Nephron (organoid): ENCODE measurements at regions not wholly inside any gene's neighbourhood (a gene's known extent, or its start where the extent isn't known, plus 50 kb on each side); places are given as distances from the start of the nearest gene placed in this dataset.
"Not testable (repeated sequence)": the region's sequence is repeated elsewhere in the genome, so short reads cannot be mapped to it uniquely, and the experiment has no call there.

ENCODE experiments used
- H3K27ac Mint-ChIP-seq, 3 experiments: 2 replicates each; pipeline ENCODE4 v1.8.0; 2020; ENCODE audit warnings: mixed read lengths in 3 of 3, mild to moderate bottlenecking in 2 of 3, moderate library complexity in 1 of 3
- H3K27me3 Mint-ChIP-seq: 2 replicates; pipeline ENCODE4 v1.8.0; 2021; ENCODE audit warnings: low read depth, mild to moderate bottlenecking, moderate library complexity, mixed read lengths
- H3K36me3 Mint-ChIP-seq: 2 replicates; pipeline ENCODE4 v1.8.0; 2020; ENCODE audit warnings: low read depth, mixed read lengths
- H3K4me1 Mint-ChIP-seq: 2 replicates; pipeline ENCODE4 v1.8.0; 2020; ENCODE audit warnings: mixed read lengths
- H3K4me3 Mint-ChIP-seq, 3 experiments: 2 replicates each; pipeline ENCODE4 v1.8.0; 2020; ENCODE audit warnings: mild to moderate bottlenecking in 3 of 3, mixed read lengths in 3 of 3, moderate library complexity in 2 of 3
- H3K9me3 Mint-ChIP-seq: 2 replicates; pipeline ENCODE4 v1.8.0; 2020; ENCODE audit warnings: mixed read lengths
- CTCF ChIP-seq, 3 experiments: fragments of 200-600 bp; sonication (generic); IDR thresholded peaks; one replicate each; pipeline ENCODE4 v1.5.0; 2021; ENCODE audit warnings: antibody characterized with exemption in 3 of 3; ENCODE audit not compliant: unreplicated experiment in 3 of 3

DNA sequence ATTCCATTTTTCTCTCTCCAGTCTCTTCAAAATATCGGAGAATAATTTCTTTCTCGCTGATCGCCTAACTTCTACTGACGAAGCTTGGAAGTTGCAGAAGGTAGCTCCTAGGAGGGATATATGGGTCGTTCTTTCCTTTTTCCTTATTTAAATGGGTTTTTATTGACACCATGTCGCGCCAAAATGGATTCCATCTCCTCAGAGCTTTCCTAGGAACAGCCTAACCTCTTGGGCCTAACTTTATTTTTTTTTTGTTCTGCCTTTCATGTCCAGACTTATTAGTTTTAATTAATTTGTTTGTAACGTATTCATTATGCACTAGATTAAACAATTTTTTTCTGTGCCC, 92.0 kb upstream of the XIST start:
- peaks cover 39% of the 10 kb centered on the region for H3K36me3 Mint-ChIP-seq
- no peak for TF ChIP-seq CTCF (IDR thresholded peaks at IDR 0.05; ENCODE audit: unreplicated experiment in 3 of 3)
- peaks cover 17% of the 10 kb centered on the region for H3K4me1 Mint-ChIP-seq
- H3K27me3 Mint-ChIP-seq, result no peaks in the 10 kb centered on the region
- peak overlapping the region; percentile 90 to 94 (median 92) for H3K4me3 Mint-ChIP-seq
- H3K9me3 Mint-ChIP-seq, result no peaks in the 10 kb centered on the region
- peak overlapping the region; percentile 92 to 97 (median 95) for H3K27ac Mint-ChIP-seq

DNA sequence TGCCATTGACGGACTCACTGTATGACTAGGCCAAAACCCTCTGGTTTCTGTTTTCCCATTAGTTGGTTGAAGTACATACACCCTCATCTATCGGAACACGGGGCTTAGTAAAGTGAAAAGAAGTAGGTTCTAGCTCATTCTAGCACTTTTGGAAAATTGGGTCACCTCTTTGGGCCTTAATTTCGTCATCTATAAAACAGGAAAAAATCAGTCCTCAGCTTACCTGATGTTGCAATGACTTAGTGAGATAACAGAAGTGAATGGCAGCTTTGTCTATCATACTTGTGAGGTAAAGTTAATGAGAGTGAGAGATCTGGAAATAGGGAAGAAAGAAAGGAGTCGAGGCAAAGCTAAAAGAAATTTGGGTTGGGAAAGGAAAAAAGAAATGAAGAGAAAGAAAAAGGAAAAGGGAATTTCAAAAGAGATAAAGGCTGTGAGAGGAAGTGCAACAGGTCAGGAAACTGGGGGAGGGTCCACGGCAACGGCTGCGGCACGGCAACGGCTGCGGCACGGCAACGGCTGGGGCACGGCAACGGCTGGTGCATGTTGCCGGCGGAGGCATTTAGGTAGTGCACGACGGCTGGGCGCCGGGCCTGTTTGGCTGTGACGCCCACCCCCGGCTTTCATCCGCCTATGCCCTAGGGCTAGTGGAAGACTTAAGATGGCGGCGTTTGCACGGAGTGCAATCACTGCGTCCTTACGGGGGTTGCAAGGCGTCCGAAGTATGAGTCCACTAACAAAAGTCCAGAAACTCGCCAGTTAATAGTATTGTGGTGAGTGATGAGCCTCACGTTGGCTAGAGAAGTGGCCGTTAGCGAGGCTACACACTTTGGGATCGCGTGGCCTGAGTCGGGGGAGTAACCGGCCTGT, 91.4 kb upstream of the XIST start:
- no peaks in the 10 kb centered on the region for H3K9me3 Mint-ChIP-seq
- peaks cover 17% of the 10 kb centered on the region for H3K4me1 Mint-ChIP-seq
- no peaks in the 10 kb centered on the region for H3K27me3 Mint-ChIP-seq
- no peak for TF ChIP-seq CTCF (IDR thresholded peaks at IDR 0.05; ENCODE audit: unreplicated experiment in 3 of 3)
- H3K36me3 Mint-ChIP-seq, result peaks cover 33% of the 10 kb centered on the region
- peak overlapping the region; percentile 92 to 97 (median 95) for H3K27ac Mint-ChIP-seq
- H3K4me3 Mint-ChIP-seq, result peak overlapping the region; percentile 90 to 94 (median 92)

DNA sequence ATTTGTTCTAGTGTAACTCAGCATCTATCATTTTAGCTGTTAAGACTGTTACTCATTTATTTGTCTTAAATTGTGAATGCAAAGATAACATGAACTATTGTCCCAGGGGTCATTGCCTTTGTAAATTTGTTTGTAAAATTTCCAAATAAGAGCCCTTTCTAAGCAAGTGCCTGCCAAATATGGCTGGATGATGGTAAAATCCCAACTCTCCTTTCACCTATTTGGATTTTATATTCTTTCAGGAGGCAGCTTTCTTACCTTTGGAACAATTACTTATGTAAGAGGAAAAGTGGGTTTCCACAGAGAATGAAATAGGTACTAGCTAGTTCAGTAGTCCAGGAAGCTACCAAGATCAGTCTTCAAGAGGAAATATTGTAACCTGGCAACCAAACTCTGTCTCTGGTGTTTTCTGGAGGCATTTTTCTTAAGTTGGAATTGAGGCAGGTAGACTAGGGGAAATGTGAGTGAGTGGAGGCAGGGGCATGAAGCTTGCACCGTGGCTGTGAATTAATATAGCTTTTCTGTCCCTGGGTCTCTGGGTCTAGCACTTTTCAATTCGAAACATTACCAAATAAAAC, 88.5 kb upstream of the XIST start:
- H3K9me3 Mint-ChIP-seq, result no peaks in the 10 kb centered on the region
- peaks cover 7% of the 10 kb centered on the region for H3K36me3 Mint-ChIP-seq
- H3K27me3 Mint-ChIP-seq, result no peaks in the 10 kb centered on the region
- H3K4me3 Mint-ChIP-seq, result peak overlapping the region in 2 of 3 experiments; percentile 34 to 41
- TF ChIP-seq CTCF (IDR thresholded peaks at IDR 0.05; ENCODE audit: unreplicated experiment in 3 of 3), result no peak
- no peak overlapping the region for H3K27ac Mint-ChIP-seq
- peaks cover 11% of the 10 kb centered on the region for H3K4me1 Mint-ChIP-seq

- not testable (repeated sequence) for H3K27ac Mint-ChIP-seq, H3K27me3 Mint-ChIP-seq, H3K4me3 Mint-ChIP-seq, H3K9me3 Mint-ChIP-seq, H3K4me1 Mint-ChIP-seq, H3K36me3 Mint-ChIP-seq
These were observed 85.3 kb upstream of the XIST start for GRCh38 chrX:73937843-73938242.

GRCh38 chrX:73932522-73932921, 80.0 kb upstream of the XIST start:
- peaks cover 3% of the 10 kb centered on the region for H3K9me3 Mint-ChIP-seq
- H3K4me3 Mint-ChIP-seq, result no peak overlapping the region
- H3K27ac Mint-ChIP-seq, result no peak overlapping the region
- no peaks in the 10 kb centered on the region for H3K36me3 Mint-ChIP-seq
- TF ChIP-seq CTCF (IDR thresholded peaks at IDR 0.05; ENCODE audit: unreplicated experiment in 3 of 3), result no peak
- no peaks in the 10 kb centered on the region for H3K27me3 Mint-ChIP-seq
- H3K4me1 Mint-ChIP-seq, result no peaks in the 10 kb centered on the region

GRCh38 chrX:73930300-73930699, 77.8 kb upstream of the XIST start:
- Mint-ChIP-seq H3K9me3 (peaks cover 3% of the 10 kb centered on the region), H3K36me3 (no peaks in the 10 kb centered on the region)

More at GRCh38 chrX:73930300-73930699, 77.8 kb upstream of the XIST start:
- Mint-ChIP-seq H3K4me3 (no peak overlapping the region), H3K4me1 (no peaks in the 10 kb centered on the region), H3K27me3 (no peaks in the 10 kb centered on the region), H3K27ac (no peak overlapping the region)
- no peak for TF ChIP-seq CTCF (IDR thresholded peaks at IDR 0.05; ENCODE audit: unreplicated experiment in 3 of 3)
